Hindlimb muscle (tissue), 1 donor: ENCODE measurements at regions not wholly inside any gene's neighbourhood (a gene's known extent, or its start where the extent isn't known, plus 50 kb on each side); places are given as distances from the start of the nearest gene placed in this dataset.

Experiments used
- DNase-seq: peaks from one replicate; pipeline ENCODE4 v3.0.0-alpha.2; 2013

GRCh38 chr2:2845806-2846315 is 514.8 kb upstream of the MYT1L start:
- no peak for DNase-seq

GRCh38 chr2:2845267-2845666 is 514.2 kb upstream of the MYT1L start:
- no peak for DNase-seq

- no peak for DNase-seq
These were observed 513.0 kb upstream of the MYT1L start for GRCh38 chr2:2843969-2844548.

GRCh38 chr2:2842466-2842865 is 511.4 kb upstream of the MYT1L start:
- DNase-seq, result no peak

- no peak for DNase-seq
These were observed 509.7 kb upstream of the MYT1L start for GRCh38 chr2:2840681-2841300.

GRCh38 chr2:2839782-2840531 is 508.9 kb upstream of the MYT1L start:
- DNase-seq, result peak; percentile 47

GRCh38 chr2:2839393-2839781 is 508.3 kb upstream of the MYT1L start:
- DNase-seq, result no peak

GRCh38 chr2:2838548-2838845 is 507.4 kb upstream of the MYT1L start:
- no peak for DNase-seq

GRCh38 chr2:2837746-2838547 is 506.9 kb upstream of the MYT1L start:
- DNase-seq, result no peak

- DNase-seq, result no peak
These were observed 505.4 kb upstream of the MYT1L start for GRCh38 chr2:2836343-2837070.

GRCh38 chr2:2834516-2835254 is 503.6 kb upstream of the MYT1L start:
- DNase-seq, result no peak

GRCh38 chr2:2834105-2834504 is 503.0 kb upstream of the MYT1L start:
- no peak for DNase-seq

GRCh38 chr2:2832657-2833056 is 501.6 kb upstream of the MYT1L start:
- no peak for DNase-seq

- no peak for DNase-seq
These were observed 500.6 kb upstream of the MYT1L start for GRCh38 chr2:2831633-2832032.

GRCh38 chr2:2830576-2830975 is 499.5 kb upstream of the MYT1L start:
- no peak for DNase-seq

GRCh38 chr2:2828774-2829368 is 497.8 kb upstream of the MYT1L start:
- no peak for DNase-seq

- no peak for DNase-seq
These were observed 496.7 kb upstream of the MYT1L start for GRCh38 chr2:2827761-2828221.

GRCh38 chr2:2827046-2827636 is 496.1 kb upstream of the MYT1L start:
- no peak for DNase-seq

- DNase-seq, result no peak
These were observed 495.5 kb upstream of the MYT1L start for GRCh38 chr2:2826621-2827020.

- no peak for DNase-seq
These were observed 495.1 kb upstream of the MYT1L start for GRCh38 chr2:2826209-2826551.
